ENCODE measurements at regions not wholly inside any gene's neighbourhood (a gene's known extent, or its start where the extent isn't known, plus 50 kb on each side); places are given as distances from the start of the nearest gene placed in this dataset.

GRCh38 chr17:33944412-33944811, 310.7 kb upstream of the CCL2 start:
- no peak for TF ChIP-seq CEBPB (IDR thresholded peaks at IDR 0.05; ENCODE audit: borderline replicate concordance in 1 of 2, low read depth in 2 of 2, low read length in 2 of 2)
- TF ChIP-seq HDGF (IDR thresholded peaks at IDR 0.05) = no peak

Measured in GM12878 (cell line).